Progenitor cell of endocrine pancreas (in vitro differentiated cells): ENCODE measurements at regions not wholly inside any gene's neighbourhood (a gene's known extent, or its start where the extent isn't known, plus 50 kb on each side); places are given as distances from the start of the nearest gene placed in this dataset.

Experiments
- DNase-seq: peaks from one replicate; pipeline ENCODE4 v3.0.0; 2021; ENCODE audit warnings: low spot score; ENCODE audit not compliant: unreplicated experiment
- H3K27ac Mint-ChIP-seq: 2 replicates; pipeline ENCODE4 v1.8.0; 2021; ENCODE audit warnings: mild to moderate bottlenecking, moderate library complexity, mixed read lengths
- H3K27me3 Mint-ChIP-seq: 2 replicates; pipeline ENCODE4 v1.8.0; 2021; ENCODE audit warnings: mixed read lengths
- H3K36me3 Mint-ChIP-seq: 2 replicates; pipeline ENCODE4 v1.8.0; 2022; ENCODE audit warnings: mixed read lengths; ENCODE audit not compliant: insufficient read depth
- H3K4me1 Mint-ChIP-seq: 2 replicates; pipeline ENCODE4 v1.8.0; 2021; ENCODE audit warnings: low read depth, mixed read lengths
- H3K4me3 Mint-ChIP-seq: 2 replicates; pipeline ENCODE4 v1.8.0; 2021; ENCODE audit warnings: low read depth, mild to moderate bottlenecking, moderate library complexity, mixed read lengths
- H3K9me3 Mint-ChIP-seq: 2 replicates; pipeline ENCODE4 v1.8.0; 2021; ENCODE audit warnings: low read depth, mixed read lengths
- CTCF ChIP-seq: fragments of 200-600 bp; sonication (generic); IDR thresholded peaks from one replicate; pipeline ENCODE4 v1.5.0; 2021; ENCODE audit warnings: antibody characterized with exemption, mild to moderate bottlenecking; ENCODE audit not compliant: unreplicated experiment

- TF ChIP-seq CTCF, result no peak
Measured at GRCh38 chr1:166368030-166368429, 201.2 kb upstream of the FAM78B start.

GRCh38 chr1:166377896-166378295, 211.1 kb upstream of the FAM78B start:
- Mint-ChIP-seq H3K4me1 (no peaks in the 10 kb centered on the region), H3K9me3 (no peaks in the 10 kb centered on the region), H3K27me3 (no peaks in the 10 kb centered on the region), H3K36me3 (no peaks in the 10 kb centered on the region), H3K27ac (no peak overlapping the region), H3K4me3 (no peak overlapping the region)
- DNase-seq, result no peak
- no peak for TF ChIP-seq CTCF

More at GRCh38 chr1:166368030-166368429, 201.2 kb upstream of the FAM78B start:
- H3K9me3 Mint-ChIP-seq, result peaks cover 6% of the 10 kb centered on the region
- no peaks in the 10 kb centered on the region for H3K27me3 Mint-ChIP-seq
- H3K4me1 Mint-ChIP-seq, result no peaks in the 10 kb centered on the region
- no peak overlapping the region for H3K27ac Mint-ChIP-seq
- no peak for DNase-seq
- no peaks in the 10 kb centered on the region for H3K36me3 Mint-ChIP-seq
- no peak overlapping the region for H3K4me3 Mint-ChIP-seq

GRCh38 chr1:166378805-166379204, 212.0 kb upstream of the FAM78B start:
- DNase-seq, result no peak
- no peaks in the 10 kb centered on the region for H3K36me3 Mint-ChIP-seq
- no peak overlapping the region for H3K27ac Mint-ChIP-seq
- no peak for TF ChIP-seq CTCF
- peaks cover 7% of the 10 kb centered on the region for H3K27me3 Mint-ChIP-seq
- H3K4me1 Mint-ChIP-seq, result peaks cover 1% of the 10 kb centered on the region
- no peaks in the 10 kb centered on the region for H3K9me3 Mint-ChIP-seq
- no peak overlapping the region for H3K4me3 Mint-ChIP-seq

GRCh38 chr1:166379447-166379846, 212.6 kb upstream of the FAM78B start:
- Mint-ChIP-seq H3K4me1 (peaks cover 3% of the 10 kb centered on the region), H3K9me3 (no peaks in the 10 kb centered on the region), H3K27ac (no peak overlapping the region), H3K36me3 (no peaks in the 10 kb centered on the region), H3K27me3 (peaks cover 9% of the 10 kb centered on the region), H3K4me3 (no peak overlapping the region)
- TF ChIP-seq CTCF, result no peak
- no peak for DNase-seq

- Mint-ChIP-seq H3K4me1 (peaks cover 13% of the 10 kb centered on the region), H3K9me3 (no peaks in the 10 kb centered on the region), H3K36me3 (no peaks in the 10 kb centered on the region), H3K4me3 (no peak overlapping the region), H3K27ac (no peak overlapping the region), H3K27me3 (peaks cover 10% of the 10 kb centered on the region)
- no peak for TF ChIP-seq CTCF
- DNase-seq, result no peak
Measured at GRCh38 chr1:166383137-166383536, 216.3 kb upstream of the FAM78B start.
